Nephron progenitor cell (in vitro differentiated cells): ENCODE measurements at regions not wholly inside any gene's neighbourhood (a gene's known extent, or its start where the extent isn't known, plus 50 kb on each side); places are given as distances from the start of the nearest gene placed in this dataset.

Experiments used
- DNase-seq: peaks from one replicate; pipeline ENCODE4 v3.0.0; 2021
- H3K27ac Mint-ChIP-seq: 2 replicates; pipeline ENCODE4 v1.8.0; 2021; ENCODE audit warnings: mild to moderate bottlenecking, moderate library complexity, mixed read lengths
- H3K27me3 Mint-ChIP-seq: 2 replicates; pipeline ENCODE4 v1.8.0; 2021; ENCODE audit warnings: mild to moderate bottlenecking, low read depth, mixed read lengths; ENCODE audit not compliant: poor library complexity
- H3K36me3 Mint-ChIP-seq: 2 replicates; pipeline ENCODE4 v1.8.0; 2021; ENCODE audit warnings: low read depth, mixed read lengths
- H3K4me1 Mint-ChIP-seq: 2 replicates; pipeline ENCODE4 v1.8.0; 2021; ENCODE audit warnings: mixed read lengths
- H3K4me3 Mint-ChIP-seq: 2 replicates; pipeline ENCODE4 v1.8.0; 2021; ENCODE audit warnings: mild to moderate bottlenecking, moderate library complexity, mixed read lengths
- H3K9me3 Mint-ChIP-seq: 2 replicates; pipeline ENCODE4 v1.8.0; 2021; ENCODE audit warnings: mild to moderate bottlenecking, moderate library complexity, mixed read lengths
- CTCF ChIP-seq: fragments of 200-600 bp; sonication (generic); IDR thresholded peaks from 2 replicates; pipeline ENCODE4 v1.5.0; 2021; ENCODE audit warnings: antibody characterized with exemption

DNA sequence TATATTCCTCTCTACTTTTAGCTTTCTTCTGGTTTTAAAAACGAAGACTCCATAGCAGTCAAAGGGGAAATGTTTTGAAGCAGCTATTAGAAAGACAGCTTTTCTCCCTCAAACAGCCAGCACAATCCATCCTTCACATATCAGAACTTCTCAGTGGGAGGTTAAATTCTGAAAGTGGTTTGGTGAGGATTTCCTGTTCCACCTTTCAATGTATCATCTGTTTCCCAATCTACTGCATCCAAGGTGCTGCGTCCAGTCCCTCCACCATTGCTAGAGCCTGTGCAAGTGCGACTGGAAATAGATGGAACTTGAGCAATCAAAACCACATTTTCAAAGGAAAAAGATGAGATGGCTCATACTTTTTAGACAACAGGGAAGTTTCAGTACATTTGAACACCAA lies 508.3 kb upstream of the ARID1B start:
- Mint-ChIP-seq H3K36me3 (no peaks in the 10 kb centered on the region), H3K9me3 (peaks cover 4% of the 10 kb centered on the region), H3K27ac (no peak overlapping the region), H3K4me1 (no peaks in the 10 kb centered on the region), H3K4me3 (no peak overlapping the region), H3K27me3 (peaks cover 6% of the 10 kb centered on the region)
- TF ChIP-seq CTCF = no peak
- DNase-seq = no peak

GRCh38 chr6:156262014-156262413 lies 515.2 kb upstream of the ARID1B start:
- TF ChIP-seq CTCF = no peak
- H3K4me3 Mint-ChIP-seq = no peak overlapping the region

DNA sequence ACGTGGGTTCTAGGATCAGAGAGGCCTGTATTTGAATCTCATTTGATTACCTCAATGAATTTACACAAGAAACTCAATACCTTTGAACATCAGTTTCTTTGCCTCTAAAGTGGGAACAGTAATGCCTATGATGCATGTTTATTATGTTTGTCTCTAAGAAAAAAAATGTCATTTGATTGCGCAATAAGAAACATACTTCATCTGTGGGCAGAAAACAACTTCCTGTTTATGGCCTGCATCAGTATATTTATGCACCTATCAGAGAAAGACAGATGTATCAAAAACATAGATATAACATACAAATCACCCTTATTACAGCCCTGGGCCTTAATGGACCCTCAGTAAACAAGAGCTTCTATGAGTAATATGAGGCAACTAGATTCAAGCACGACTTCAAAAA lies 516.4 kb upstream of the ARID1B start:
- H3K27me3 Mint-ChIP-seq = peaks cover 7% of the 10 kb centered on the region
- H3K4me1 Mint-ChIP-seq = no peaks in the 10 kb centered on the region
- no peak for TF ChIP-seq CTCF
- H3K4me3 Mint-ChIP-seq = no peak overlapping the region
- peaks cover 1% of the 10 kb centered on the region for H3K9me3 Mint-ChIP-seq
- no peak overlapping the region for H3K27ac Mint-ChIP-seq
- no peak for DNase-seq
- H3K36me3 Mint-ChIP-seq = no peaks in the 10 kb centered on the region

More at GRCh38 chr6:156262014-156262413, 515.2 kb upstream of the ARID1B start:
- DNase-seq = no peak
- H3K36me3 Mint-ChIP-seq = no peaks in the 10 kb centered on the region
- H3K4me1 Mint-ChIP-seq = no peaks in the 10 kb centered on the region
- H3K27me3 Mint-ChIP-seq = peaks cover 7% of the 10 kb centered on the region
- peaks cover 4% of the 10 kb centered on the region for H3K9me3 Mint-ChIP-seq
- H3K27ac Mint-ChIP-seq = no peak overlapping the region

- H3K36me3 Mint-ChIP-seq = no peaks in the 10 kb centered on the region
- H3K9me3 Mint-ChIP-seq = no peaks in the 10 kb centered on the region
These were observed 518.2 kb upstream of the ARID1B start for GRCh38 chr6:156258981-156259380.

GRCh38 chr6:156256161-156256560 lies 521.0 kb upstream of the ARID1B start:
- H3K9me3 Mint-ChIP-seq = no peaks in the 10 kb centered on the region
- DNase-seq = no peak
- H3K27me3 Mint-ChIP-seq = peaks cover 15% of the 10 kb centered on the region

More at GRCh38 chr6:156258981-156259380, 518.2 kb upstream of the ARID1B start:
- Mint-ChIP-seq H3K27ac (no peak overlapping the region), H3K4me1 (no peaks in the 10 kb centered on the region), H3K27me3 (peaks cover 7% of the 10 kb centered on the region), H3K4me3 (no peak overlapping the region)
- no peak for DNase-seq
- TF ChIP-seq CTCF = no peak

More at GRCh38 chr6:156256161-156256560, 521.0 kb upstream of the ARID1B start:
- H3K4me1 Mint-ChIP-seq = no peaks in the 10 kb centered on the region
- H3K27ac Mint-ChIP-seq = no peak overlapping the region
- H3K4me3 Mint-ChIP-seq = no peak overlapping the region
- no peaks in the 10 kb centered on the region for H3K36me3 Mint-ChIP-seq
- TF ChIP-seq CTCF = no peak
